Left ventricle myocardium superior (tissue), 1 donor: ENCODE measurements at regions not wholly inside any gene's neighbourhood (a gene's known extent, or its start where the extent isn't known, plus 50 kb on each side); places are given as distances from the start of the nearest gene placed in this dataset.
A peak's percentile ranks its signal among the peaks of the same experiment; 100 is the strongest.
"Not testable (repeated sequence)": the region's sequence is repeated elsewhere in the genome, so short reads cannot be mapped to it uniquely, and the experiment has no call there.

Source experiments
- ATAC-seq: fragments of 200-7000 bp; cut with Tn5 transposase; one replicate; pipeline ENCODE4 v1.9.1; 2020; ENCODE audit warnings: mild to moderate bottlenecking, moderate library complexity
- DNase-seq: peaks from one replicate; pipeline ENCODE4 v3.0.0-alpha.2; 2020
- intact Hi-C: fragments of 100-400 bp; cut with micrococcal nuclease; formaldehyde crosslinking; loops from one replicate; pipeline ENCODE4 v1.11.0; 2022
- donor health status: DM: no; HTN: yes; CAD: no; lungs with severe emphysema.

DNA sequence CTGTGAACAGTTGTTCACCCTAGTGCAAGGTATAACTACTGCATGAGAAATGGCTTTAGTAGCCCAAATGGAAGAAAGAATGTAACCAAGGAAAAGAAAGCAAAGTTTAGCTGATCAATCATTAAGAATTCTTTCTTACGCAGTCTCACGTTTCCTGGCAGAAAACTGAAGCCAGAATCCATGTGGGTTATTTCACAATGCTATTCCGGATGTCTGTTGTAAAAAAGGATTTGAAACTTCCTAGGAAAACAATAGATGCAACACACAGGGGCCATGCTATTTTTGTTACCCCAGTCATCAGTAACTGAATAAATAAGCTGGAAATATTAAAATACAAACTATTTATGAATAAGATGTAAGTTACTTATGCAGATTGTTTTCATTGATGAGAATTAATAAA is 802.5 kb downstream of the CDH8 start:
- intact Hi-C loops, result no loop called here
- ATAC-seq (no peak), DNase-seq (no peak)

DNA sequence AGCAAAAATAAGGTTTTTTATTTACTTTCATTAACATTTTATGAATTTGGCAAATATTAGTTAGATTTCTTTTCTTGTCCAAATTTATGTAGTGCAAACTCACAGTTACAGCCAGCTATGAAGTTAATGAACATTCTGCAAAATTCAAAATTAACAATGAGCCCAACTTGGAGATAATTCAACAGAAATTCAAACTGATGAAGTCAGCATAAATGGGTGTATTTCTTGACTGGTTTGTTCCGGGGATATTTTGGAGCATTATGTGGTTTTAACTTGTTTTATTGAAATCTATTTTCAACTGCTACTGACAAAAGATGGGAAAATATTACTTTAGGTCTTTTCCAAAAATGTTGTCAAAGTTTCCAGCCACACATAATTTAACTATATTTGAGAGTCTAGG is 807.9 kb downstream of the CDH8 start:
- intact Hi-C loops, result no loop called here
- DNase-seq (no peak), ATAC-seq (no peak)

DNA sequence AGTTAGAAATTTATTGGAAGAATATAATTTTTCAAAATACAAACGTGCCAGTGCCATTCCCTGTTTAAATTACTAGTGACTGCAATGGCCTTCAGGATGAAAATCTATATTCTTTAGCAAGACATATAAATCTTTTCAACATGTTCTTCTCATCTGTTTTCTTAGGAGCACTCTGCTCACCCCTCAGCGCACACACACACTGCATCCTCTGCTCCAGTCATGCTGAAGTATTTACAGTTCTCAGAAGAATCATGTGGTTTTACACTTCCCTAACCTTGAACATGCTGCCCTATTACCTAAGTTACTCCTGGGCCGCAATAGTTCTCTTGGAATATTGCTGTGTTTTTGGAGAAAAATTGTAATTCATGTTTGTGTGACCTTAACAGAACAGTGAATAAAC is 820.6 kb downstream of the CDH8 start:
- intact Hi-C loops, result no loop called here
- ATAC-seq (no peak), DNase-seq (no peak)

DNA sequence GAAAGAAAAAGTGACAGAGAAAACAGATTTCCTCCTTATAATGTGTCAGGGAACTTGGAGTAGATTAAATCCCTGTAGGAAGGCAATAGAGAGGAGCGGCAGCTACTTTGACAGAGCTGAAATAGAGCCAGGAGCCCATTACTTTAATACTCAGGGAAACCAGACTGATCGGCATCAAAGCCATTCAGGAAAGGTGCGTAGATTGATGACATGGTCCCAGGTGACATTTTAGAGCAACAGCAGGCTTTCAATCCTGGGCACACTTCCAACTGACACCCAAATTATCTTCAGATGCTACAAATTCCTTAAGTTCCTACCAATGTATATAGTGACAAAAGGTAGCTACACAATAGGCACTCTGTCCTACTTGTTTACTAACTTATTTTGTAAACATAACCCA is 821.5 kb downstream of the CDH8 start:
- DNase-seq (no peak), ATAC-seq (no peak)
- intact Hi-C loops, result no loop called here

DNA sequence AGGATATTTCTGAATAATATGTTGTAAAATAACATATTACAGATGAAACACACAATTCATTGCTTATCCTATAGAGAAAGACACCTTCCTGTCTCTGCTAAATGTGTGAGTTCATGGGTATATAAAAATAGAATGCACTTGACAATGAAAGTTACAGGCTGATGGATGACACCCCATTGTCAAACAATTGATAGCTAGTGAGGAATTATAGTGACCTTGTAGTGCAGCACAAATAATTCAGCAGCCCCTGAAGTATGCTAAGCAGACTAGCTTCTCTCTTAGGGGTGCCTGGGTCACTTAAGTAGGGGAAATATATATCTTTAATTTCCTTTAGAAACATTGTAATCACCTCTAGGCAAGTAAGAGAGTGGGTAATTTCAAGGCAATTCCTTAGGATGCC is 826.2 kb downstream of the CDH8 start:
- DNase-seq, result no peak
- intact Hi-C loops, result no loop called here
- no peak for ATAC-seq

DNA sequence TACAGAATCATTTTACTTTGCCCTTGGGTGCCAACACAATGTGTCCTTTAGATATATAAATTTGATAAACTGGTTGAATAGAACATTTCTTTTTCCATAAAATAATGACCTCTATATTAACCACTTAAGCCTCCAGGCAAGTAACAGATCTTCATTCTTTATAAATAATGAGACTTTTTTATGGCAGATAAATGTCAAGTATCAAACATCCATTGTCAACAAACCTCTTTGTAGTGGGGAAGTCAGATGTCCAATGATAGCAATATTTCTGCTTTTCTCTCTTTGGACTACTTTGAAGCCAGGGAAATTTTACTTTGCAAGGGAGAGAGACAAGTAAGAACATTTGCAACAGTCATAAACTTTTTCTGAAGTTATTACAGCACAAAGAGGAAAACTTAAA is 841.2 kb downstream of the CDH8 start:
- DNase-seq, result no peak
- ATAC-seq, result no peak
- intact Hi-C loops, result no loop called here

DNA sequence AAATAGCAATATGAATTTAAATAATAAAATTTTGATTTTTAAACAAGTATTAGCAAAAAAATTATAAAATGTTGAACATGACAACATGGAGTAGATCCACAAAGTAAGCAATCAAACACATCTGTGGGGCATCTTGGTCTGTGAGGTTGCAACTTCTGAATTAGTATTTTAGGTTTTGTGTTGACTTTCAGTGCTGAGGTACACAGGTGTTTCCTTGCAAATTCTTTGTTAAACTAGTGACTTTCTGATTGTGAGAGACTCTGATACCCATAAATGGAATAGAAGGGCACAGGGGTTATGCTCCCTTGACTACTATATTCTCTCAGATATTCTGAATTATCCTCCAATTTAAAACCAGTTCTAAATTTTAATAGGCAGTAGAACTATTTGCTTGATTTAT is 841.7 kb downstream of the CDH8 start:
- no peak for ATAC-seq
- intact Hi-C loops, result no loop called here
- DNase-seq, result no peak

DNA sequence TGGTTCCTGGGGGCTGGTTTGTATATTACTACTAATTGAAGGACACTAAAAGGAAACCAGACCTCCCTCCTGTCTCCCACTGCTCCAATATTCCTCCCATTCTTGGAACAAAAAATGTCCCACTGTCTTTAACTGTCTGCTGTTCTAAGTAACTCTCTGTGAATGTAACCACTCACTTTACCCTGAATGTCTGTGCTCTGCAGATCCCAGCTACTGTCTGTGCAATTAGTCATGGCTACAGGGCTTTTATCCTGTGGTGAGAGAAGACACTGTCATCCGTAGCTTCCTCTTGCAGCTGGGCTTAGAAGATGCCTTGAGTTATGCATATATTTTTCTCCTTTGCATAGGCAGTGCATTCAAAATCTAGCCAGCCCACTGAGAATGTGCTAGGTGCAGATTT is 853.8 kb downstream of the CDH8 start:
- intact Hi-C loops, result no loop called here
- no peak for DNase-seq
- ATAC-seq, result no peak

DNA sequence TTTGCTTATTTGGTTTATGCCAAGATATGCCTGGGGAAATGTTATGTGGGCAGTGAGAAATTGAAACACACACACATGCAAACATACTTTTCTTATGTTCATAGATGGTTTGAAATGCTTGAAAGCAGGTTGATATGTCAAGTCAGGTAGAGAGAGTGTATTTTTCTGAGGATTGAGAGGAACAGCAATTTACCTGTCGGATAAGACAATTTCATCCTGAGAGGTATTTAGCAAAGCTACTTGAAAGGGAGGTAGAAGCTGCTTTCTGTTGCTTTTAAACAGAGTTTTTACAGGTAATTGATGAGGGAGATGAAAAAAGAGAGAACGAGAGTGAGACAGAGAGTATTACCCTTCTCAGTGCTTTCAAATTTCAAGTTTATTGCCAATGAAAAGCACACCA is 854.3 kb downstream of the CDH8 start:
- ATAC-seq (no peak), DNase-seq (no peak)
- intact Hi-C loops, result no loop called here

DNA sequence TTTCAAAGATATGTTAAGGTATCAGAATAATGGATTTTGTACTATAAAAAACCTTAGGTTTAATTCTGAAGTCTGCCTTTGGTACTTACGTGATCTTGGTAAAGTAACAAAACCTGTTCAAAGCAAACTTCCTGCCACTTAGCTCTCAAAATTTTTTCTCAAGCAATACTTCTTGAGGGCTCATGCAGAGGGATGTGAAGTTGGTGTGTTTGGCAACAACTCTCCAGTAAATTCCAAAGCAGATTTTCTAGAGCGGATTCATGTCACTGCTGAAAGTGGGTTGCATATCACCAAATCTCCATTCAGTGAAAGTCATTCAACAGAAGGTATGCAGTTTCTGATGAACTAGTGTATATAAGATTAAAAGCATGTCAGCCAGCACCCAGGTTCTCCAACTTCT is 856.7 kb downstream of the CDH8 start:
- no peak for DNase-seq
- intact Hi-C loops, result no loop called here
- no peak for ATAC-seq

DNA sequence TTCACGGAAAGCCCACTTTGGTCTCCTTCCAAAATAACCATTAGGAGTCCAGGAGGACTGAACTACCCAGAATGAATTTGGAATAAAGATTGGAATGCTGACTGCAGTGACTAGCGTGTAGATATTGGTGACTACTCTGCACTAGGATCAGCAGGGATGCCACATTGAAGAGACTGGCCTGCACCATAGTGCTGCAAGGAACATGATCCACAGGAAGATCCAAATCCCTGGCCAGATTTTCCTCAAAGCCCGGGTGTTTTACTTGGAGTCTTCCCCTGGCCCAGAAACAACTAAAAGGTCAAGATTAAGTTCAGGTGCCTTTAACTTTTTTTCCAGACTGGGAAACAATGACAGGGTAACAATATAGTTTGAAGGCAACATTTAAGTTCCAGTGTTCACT is 870.4 kb downstream of the CDH8 start:
- DNase-seq (no peak), ATAC-seq (no peak)
- intact Hi-C loops, result no loop called here

DNA sequence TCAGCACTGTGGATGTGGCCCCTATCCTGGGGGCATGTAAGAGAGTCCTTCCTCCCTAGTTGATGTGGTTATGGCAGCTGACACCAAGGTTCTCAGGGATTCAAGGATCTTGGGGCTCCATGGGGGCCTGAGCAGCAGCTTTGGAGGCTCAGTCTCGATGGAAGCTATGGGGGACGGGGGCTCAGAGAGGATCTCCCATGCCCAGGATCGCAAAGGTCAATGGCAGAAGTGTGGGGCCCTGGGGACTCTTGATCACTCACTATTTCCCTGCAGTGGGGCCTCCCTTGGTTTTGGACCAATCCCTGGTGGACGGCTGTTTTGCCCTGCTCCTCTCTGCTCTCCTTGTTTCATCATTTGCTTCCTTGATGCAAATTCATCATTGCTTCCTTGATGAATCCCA is 885.9 kb downstream of the CDH8 start:
- intact Hi-C loops, result no loop called here
- ATAC-seq, result no peak
- no peak for DNase-seq

DNA sequence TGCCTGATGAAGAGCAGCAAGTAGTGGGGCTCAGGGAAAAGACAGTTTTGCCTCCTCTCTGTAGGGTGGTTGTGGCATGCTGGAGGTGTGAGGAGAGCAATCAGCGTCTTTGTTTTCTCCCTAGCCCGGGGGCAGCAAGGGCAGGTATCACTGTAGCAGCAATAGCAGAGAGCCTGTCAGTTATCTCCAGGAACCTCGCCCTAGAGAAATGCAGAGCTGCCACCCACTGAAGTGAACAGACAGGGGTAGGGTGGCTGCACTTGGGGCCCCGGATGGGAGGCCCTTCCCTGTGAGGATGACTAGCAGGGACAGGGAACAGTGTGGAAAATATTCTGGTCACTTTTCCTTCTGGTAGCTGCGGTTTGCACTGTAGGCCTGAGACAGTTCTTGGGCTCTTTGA is 886.5 kb downstream of the CDH8 start:
- ATAC-seq (no peak), DNase-seq (peak; percentile 10)
- intact Hi-C loops, result no loop called here

DNA sequence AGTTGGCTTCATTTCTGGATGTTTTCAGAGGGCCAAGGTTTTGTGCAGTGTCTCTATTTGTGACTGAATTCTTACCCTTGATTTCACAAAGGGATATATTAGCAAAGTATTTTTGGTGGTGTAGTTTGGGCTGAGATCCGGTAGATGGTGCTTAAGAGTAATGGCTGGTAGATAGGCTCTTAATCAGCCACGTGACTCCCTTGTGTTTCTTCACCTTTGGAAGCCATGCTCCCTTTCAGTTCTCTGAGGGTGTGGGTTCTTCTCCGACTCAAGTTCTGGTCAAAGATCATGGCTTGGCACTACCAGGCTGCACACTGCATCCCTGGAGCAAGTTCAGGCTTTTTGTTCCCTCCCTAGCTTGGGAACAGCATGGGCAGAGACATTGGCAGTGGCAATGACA is 887.3 kb downstream of the CDH8 start:
- intact Hi-C loops, result no loop called here
- no peak for DNase-seq

DNA sequence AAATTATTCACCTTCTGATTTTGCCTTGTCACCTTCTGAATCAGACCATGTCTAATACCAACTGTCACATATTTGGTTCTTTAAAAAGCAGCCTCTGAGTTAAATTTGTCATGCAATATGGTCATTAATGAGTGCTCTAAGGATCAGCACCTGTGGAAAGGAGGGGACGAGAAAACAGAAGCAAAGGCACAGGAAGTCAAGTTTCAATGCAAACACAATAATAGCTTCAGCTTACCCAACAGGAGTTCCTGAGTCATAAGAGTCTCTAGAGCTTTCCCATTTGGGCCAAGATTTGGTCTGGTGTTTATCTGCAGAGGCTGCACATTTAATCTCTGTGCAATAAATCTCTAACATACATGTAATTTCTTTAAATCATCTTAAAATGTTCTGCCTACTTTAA is 889.8 kb downstream of the CDH8 start:
- no peak for DNase-seq
- intact Hi-C loops, result no loop called here
- no peak for ATAC-seq

More for the DNA sequence above, 887.3 kb downstream of the CDH8 start:
- no peak for ATAC-seq

DNA sequence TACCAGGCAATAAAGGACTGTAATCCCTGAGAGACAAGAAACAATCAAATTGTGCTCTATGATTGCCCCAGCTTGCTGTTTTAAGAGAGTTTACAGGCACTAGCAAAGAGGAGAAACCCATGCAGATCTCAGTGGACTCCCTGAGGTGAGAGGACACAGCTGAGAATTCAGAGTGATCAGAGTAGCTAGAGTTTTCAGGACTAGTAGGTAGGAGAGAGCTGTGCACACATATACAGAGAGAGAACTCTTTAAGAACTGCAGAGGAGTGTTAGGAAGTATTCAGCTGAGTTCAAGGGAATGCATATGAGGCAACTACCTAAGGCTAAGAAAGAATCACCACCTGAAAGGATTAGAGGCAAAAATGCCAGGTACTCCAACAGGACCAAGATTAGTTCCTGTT is 904.8 kb downstream of the CDH8 start:
- intact Hi-C loops, result no loop called here
- no peak for DNase-seq
- ATAC-seq, result no peak

DNA sequence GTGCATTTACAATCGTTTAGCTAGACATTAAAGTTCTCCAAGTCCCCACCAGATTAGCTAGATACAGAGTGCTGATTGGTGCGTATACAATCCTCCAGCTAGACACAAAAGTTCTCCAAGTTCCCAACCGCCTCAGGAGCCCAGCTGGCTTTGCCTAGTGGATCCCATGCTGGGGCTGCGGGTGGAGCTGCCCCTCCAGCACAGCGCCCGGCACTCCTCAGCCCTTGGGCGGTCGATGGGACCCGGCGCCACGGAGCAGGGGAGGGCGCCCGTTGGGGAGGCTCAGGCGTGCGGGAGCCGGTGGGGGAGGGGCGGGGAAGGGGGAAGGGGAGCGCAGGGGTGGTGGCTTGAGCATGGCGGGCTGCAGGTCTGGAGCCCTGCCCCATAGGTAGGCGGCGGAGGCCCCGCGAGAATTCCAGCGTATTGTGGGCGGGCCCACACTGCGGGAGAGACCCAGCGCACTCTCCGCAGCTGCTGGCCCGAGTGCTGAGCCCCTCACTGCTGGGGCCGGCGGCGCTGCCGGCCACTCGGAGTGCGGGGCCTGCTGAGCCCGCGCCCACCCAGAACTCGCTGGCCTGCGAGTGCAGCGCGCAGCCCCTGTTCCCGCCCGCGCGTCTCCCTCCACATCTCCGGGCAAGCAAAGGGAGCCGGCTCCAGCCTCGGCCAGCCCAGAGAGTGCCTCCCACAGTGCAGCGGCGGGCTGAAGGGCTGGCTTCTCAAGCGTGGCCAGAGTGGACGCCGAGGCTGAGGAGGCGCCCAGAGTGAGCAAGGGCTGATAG is 907.5 kb downstream of the CDH8 start:
- no peak for DNase-seq
- intact Hi-C loops, result no loop called here
- ATAC-seq, result no peak

DNA sequence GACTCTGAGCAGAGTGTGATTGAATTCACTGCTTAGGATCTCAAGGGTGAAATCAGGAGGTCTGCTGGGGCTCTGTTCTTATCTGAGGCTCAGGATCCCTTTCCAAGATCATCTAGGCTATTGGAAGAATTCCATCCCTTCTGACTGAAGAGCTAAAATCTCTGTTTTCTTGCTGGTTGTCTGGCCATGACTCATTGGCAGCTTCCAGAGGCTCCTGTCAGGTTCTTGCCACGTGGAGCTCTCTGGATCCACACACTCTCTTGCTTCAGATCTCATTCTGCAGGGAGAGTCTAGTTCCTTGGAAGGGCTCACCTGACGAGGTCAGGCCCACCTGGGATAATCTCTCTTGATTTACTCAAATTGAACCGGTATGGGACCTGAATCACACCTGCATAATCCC is 930.7 kb downstream of the CDH8 start:
- DNase-seq, result no peak
- intact Hi-C loops, result no loop called here
- no peak for ATAC-seq

DNA sequence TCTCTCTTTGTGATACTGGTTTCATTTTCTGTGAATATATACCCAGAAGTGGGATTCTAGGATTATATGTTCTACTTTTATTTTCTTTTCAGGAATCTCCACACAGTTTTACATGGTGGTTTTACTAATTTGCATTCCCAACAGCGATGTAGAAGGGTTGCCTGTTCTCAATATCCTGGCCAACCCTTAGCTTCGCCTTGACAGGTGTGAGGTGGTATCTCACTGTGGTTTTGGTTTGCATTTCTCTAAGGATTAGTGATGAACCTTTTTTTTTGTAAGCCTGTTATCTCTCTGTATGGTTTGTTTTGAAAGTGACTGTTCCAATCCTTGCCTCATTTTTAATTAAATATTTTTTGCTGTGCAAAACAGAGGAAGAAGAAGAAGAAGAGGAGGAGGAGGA is 937.7 kb downstream of the CDH8 start:
- ATAC-seq (no peak), DNase-seq (no peak)
- intact Hi-C loops, result no loop called here

DNA sequence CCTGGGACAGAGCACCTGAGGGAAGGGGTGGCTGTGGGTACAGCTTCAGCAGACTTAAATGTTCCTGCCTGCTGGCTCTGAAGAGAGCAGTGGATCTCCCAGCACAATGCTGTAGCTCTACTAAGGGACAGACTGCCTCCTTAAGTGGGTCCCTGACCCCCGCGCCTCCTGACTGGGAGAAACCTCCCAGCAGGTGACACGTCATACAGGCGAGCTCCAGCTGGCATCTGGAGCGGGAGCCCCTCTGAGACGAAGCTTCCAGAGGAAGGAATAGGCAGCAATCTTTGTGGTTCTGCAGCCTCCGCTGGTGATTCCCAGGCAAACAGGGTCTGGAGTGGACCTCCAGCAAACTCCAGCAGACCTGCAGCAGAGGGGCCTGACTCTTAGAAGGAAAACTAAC is 944.9 kb downstream of the CDH8 start:
- intact Hi-C loops, ATAC-seq, DNase-seq: not testable (repeated sequence)

DNA sequence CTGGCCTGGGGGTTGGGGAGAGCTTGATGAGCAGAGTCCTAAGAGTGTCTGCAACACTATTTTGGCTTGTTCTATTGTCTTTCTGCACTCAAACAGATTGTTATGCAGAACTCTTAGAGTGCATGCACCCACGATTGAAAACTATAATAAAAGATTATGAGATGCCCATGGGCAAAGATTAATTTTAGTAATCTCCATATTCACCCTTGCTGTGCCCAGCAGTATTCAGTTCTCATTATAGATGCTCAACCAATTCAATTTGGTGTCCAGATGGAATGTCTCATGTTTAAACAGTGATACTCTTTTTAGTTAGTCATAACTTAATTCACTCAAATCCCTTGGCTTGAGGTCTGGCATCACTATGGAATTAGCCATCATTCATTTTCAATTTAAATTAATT is 952.5 kb downstream of the CDH8 start:
- ATAC-seq (no peak), DNase-seq (no peak)
- intact Hi-C loops, result no loop called here

DNA sequence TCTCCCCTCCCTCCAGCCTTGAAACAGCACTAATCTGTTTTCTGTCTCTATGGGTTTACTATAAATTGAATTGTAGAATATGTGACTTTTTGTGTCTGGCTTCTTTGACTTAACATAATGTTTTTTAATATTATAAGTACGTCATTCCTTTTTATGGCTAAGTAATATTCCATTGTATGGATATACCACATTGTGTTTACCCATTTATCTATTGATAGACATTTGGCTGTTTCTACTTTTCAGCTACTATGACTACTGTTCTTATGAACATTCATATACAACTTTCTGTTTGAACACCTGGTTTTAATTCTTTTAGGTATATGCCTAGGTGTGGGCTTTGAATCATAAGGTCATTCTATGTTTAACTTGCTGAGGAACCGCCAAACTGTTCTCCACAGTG is 961.9 kb downstream of the CDH8 start:
- intact Hi-C loops, result no loop called here
- ATAC-seq (no peak), DNase-seq (no peak)
